DOHH2 (cell line): ENCODE measurements at regions not wholly inside any gene's neighbourhood (a gene's known extent, or its start where the extent isn't known, plus 50 kb on each side); places are given as distances from the start of the nearest gene placed in this dataset.

ENCODE experiments used
- H3F3A ChIP-seq: fragments of 200-600 bp; sonication (generic), shearing (Covaris generic); 2 replicates; pipeline ENCODE4 v1.6.0; 2016; ENCODE audit warnings: antibody characterized with exemption, mild to moderate bottlenecking; ENCODE audit not compliant: control insufficient read depth, insufficient read depth
- H3K27ac ChIP-seq: fragments of 200-600 bp; sonication (generic); 2 replicates; pipeline ENCODE4 v1.5.1; 2014; ENCODE audit warnings: low read depth, mild to moderate bottlenecking, low read length, moderate library complexity
- H3K27me3 ChIP-seq: fragments of 200-600 bp; sonication (generic); 2 replicates; pipeline ENCODE4 v1.6.1; 2014; ENCODE audit warnings: mild to moderate bottlenecking, low read length, mixed read lengths; ENCODE audit not compliant: control insufficient read depth
- H3K36me3 ChIP-seq: fragments of 200-600 bp; sonication (generic); 2 replicates; pipeline ENCODE4 v1.6.1; 2014; ENCODE audit warnings: mild to moderate bottlenecking, low read length, moderate library complexity, mixed read lengths; ENCODE audit not compliant: control insufficient read depth
- H3K4me1 ChIP-seq: fragments of 200-600 bp; sonication (generic); 2 replicates; pipeline ENCODE4 v1.6.1; 2014; ENCODE audit warnings: mild to moderate bottlenecking, low read length, mixed read lengths; ENCODE audit not compliant: control insufficient read depth
- H3K4me2 ChIP-seq: fragments of 200-600 bp; sonication (generic); 2 replicates; pipeline ENCODE4 v1.6.0; 2014; ENCODE audit warnings: mild to moderate bottlenecking, low read length, moderate library complexity
- H3K4me3 ChIP-seq: fragments of 200-600 bp; sonication (generic); 2 replicates; pipeline ENCODE4 v1.5.1; 2014; ENCODE audit warnings: mild to moderate bottlenecking, low read length, mixed read lengths
- H3K79me2 ChIP-seq: fragments of 200-600 bp; sonication (generic); 2 replicates; pipeline ENCODE4 v1.6.1; 2014; ENCODE audit warnings: mild to moderate bottlenecking, low read length, mixed read lengths; ENCODE audit not compliant: control insufficient read depth
- H3K9me2 ChIP-seq: fragments of 200-600 bp; sonication (generic); replicated peaks from 2 replicates; pipeline ENCODE4 v1.6.1; 2014; ENCODE audit warnings: mild to moderate bottlenecking, low read length, mixed read lengths; ENCODE audit not compliant: control insufficient read depth
- H3K9me3 ChIP-seq: fragments of 200-600 bp; sonication (generic); 2 replicates; pipeline ENCODE4 v1.6.1; 2014; ENCODE audit warnings: antibody characterized with exemption, low read length, mixed read lengths; ENCODE audit not compliant: control insufficient read depth, insufficient read depth
- H4K20me1 ChIP-seq: fragments of 200-600 bp; sonication (generic); 2 replicates; pipeline ENCODE4 v1.6.0; 2014; ENCODE audit warnings: low read depth, mild to moderate bottlenecking, antibody characterized with exemption, low read length, moderate library complexity; ENCODE audit not compliant: control insufficient read depth, insufficient read depth
- EZH2phosphoT487 ChIP-seq: fragments of 200-600 bp; sonication (generic); IDR thresholded peaks from 2 replicates; pipeline ENCODE4 v1.6.1; 2017; ENCODE audit warnings: borderline replicate concordance, mild to moderate bottlenecking, antibody characterized with exemption, low read length, moderate library complexity, mixed read lengths
- TF ChIP-seq, protein P1 (sequence below): fragments of 200-600 bp; sonication (generic); IDR thresholded peaks from one replicate; pipeline ENCODE4 v1.5.1; 2014; ENCODE audit warnings: antibody characterized with exemption, mild to moderate bottlenecking, low read depth, low read length; ENCODE audit not compliant: poor library complexity, severe bottlenecking

DNA sequence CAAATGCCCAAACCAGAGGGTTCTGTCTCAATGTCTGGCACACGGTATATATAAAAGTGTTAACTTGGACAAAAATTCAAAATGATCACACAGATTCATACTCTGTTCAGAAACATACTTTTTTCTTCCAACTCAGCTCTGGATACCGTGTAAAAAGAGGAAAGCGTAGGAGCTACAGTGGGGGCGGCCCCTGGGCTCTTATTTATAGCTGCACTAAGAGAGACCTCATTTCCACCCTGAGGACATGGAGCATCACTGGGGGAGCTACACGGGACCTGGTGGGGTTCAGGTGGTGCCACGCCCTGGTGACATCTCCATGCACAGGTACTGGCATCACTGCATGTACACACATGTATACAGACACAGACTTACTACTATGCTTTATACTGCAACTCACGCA, 185.9 kb upstream of the FOXQ1 start:
- Histone ChIP-seq H3K9me3 (no peaks in the 10 kb centered on the region), H3K27ac (no peak overlapping the region), H4K20me1 (no peaks in the 10 kb centered on the region), H3K36me3 (no peaks in the 10 kb centered on the region), H3K9me2 (no peaks in the 10 kb centered on the region; the same call in 1 of the 2 replicates), H3K27me3 (no peaks in the 10 kb centered on the region), H3F3A (no peaks in the 10 kb centered on the region), H3K79me2 (no peaks in the 10 kb centered on the region), H3K4me1 (no peaks in the 10 kb centered on the region), H3K4me2 (no peak overlapping the region), H3K4me3 (no peak overlapping the region)
- TF ChIP-seq EZH2phosphoT487, result no peak
- TF ChIP-seq, protein P1, sequence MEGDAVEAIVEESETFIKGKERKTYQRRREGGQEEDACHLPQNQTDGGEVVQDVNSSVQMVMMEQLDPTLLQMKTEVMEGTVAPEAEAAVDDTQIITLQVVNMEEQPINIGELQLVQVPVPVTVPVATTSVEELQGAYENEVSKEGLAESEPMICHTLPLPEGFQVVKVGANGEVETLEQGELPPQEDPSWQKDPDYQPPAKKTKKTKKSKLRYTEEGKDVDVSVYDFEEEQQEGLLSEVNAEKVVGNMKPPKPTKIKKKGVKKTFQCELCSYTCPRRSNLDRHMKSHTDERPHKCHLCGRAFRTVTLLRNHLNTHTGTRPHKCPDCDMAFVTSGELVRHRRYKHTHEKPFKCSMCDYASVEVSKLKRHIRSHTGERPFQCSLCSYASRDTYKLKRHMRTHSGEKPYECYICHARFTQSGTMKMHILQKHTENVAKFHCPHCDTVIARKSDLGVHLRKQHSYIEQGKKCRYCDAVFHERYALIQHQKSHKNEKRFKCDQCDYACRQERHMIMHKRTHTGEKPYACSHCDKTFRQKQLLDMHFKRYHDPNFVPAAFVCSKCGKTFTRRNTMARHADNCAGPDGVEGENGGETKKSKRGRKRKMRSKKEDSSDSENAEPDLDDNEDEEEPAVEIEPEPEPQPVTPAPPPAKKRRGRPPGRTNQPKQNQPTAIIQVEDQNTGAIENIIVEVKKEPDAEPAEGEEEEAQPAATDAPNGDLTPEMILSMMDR, result no peak

GRCh38 chr6:1125297-1125696, 186.6 kb upstream of the FOXQ1 start:
- Histone ChIP-seq H3K9me2 (no peaks in the 10 kb centered on the region; the same call in 1 of the 2 replicates), H3K79me2 (no peaks in the 10 kb centered on the region), H3K27ac (no peak overlapping the region), H3K4me1 (no peaks in the 10 kb centered on the region), H3K36me3 (no peaks in the 10 kb centered on the region), H3K27me3 (no peaks in the 10 kb centered on the region), H3K4me2 (no peak overlapping the region), H3K9me3 (no peaks in the 10 kb centered on the region), H3K4me3 (no peak overlapping the region), H3F3A (no peaks in the 10 kb centered on the region), H4K20me1 (no peaks in the 10 kb centered on the region)
- TF ChIP-seq, protein P1, result no peak
- TF ChIP-seq EZH2phosphoT487, result no peak

DNA sequence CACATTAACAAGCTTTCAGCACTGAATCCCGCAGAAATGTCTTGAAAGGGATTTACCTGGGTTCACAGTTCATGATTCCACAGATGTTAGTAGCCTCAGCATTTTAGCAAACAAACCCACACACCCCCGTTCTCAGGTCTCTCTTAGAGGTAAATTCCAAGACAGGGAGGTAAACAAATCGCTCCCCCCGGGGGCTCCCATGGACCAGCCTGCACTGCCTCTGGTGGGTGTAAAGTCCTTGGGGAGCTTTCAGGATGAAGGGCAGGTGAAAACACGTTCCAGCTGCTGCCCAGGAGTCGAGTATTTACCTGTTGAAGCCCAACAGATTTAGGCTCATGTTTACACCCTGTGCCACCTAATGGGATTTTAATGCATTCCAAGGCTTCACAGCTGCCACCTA, 187.0 kb upstream of the FOXQ1 start:
- no peaks in the 10 kb centered on the region for H3K79me2 ChIP-seq
- H4K20me1 ChIP-seq, result no peaks in the 10 kb centered on the region
- no peak overlapping the region for H3K4me2 ChIP-seq
- no peak overlapping the region for H3K27ac ChIP-seq
- H3K27me3 ChIP-seq, result no peaks in the 10 kb centered on the region
- no peaks in the 10 kb centered on the region for H3K9me3 ChIP-seq
- no peaks in the 10 kb centered on the region for H3K36me3 ChIP-seq
- H3F3A ChIP-seq, result no peaks in the 10 kb centered on the region
- H3K4me1 ChIP-seq, result no peaks in the 10 kb centered on the region
- no peak overlapping the region for H3K4me3 ChIP-seq
- H3K9me2 ChIP-seq, result no peaks in the 10 kb centered on the region; the same call in 1 of the 2 replicates
- TF ChIP-seq, protein P1, result no peak
